ENCODE measurements at regions not wholly inside any gene's neighbourhood (a gene's known extent, or its start where the extent isn't known, plus 50 kb on each side); places are given as distances from the start of the nearest gene placed in this dataset.

- ChIA-PET CTCF (no interaction called here), POLR2A (no interaction called here)
- H3K4me3 ChIP-seq (ENCODE audit: low read depth, low read length): no peak overlapping the region
- DNase-seq (ENCODE audit: low read depth, low spot score): no peak
- TF ChIP-seq, protein P1, sequence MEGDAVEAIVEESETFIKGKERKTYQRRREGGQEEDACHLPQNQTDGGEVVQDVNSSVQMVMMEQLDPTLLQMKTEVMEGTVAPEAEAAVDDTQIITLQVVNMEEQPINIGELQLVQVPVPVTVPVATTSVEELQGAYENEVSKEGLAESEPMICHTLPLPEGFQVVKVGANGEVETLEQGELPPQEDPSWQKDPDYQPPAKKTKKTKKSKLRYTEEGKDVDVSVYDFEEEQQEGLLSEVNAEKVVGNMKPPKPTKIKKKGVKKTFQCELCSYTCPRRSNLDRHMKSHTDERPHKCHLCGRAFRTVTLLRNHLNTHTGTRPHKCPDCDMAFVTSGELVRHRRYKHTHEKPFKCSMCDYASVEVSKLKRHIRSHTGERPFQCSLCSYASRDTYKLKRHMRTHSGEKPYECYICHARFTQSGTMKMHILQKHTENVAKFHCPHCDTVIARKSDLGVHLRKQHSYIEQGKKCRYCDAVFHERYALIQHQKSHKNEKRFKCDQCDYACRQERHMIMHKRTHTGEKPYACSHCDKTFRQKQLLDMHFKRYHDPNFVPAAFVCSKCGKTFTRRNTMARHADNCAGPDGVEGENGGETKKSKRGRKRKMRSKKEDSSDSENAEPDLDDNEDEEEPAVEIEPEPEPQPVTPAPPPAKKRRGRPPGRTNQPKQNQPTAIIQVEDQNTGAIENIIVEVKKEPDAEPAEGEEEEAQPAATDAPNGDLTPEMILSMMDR (IDR thresholded peaks at IDR 0.05; ENCODE audit: insufficient read depth, low read length, missing control alignments): no peak
Measured at GRCh38 chr2:118639371-118639770, 208.1 kb downstream of the EN1 start.

- TF ChIP-seq, protein P1 (IDR thresholded peaks at IDR 0.05; ENCODE audit: insufficient read depth, low read length, missing control alignments): no peak
- no peak overlapping the region for H3K4me3 ChIP-seq (ENCODE audit: low read depth, low read length)
- CTCF ChIA-PET: no interaction called here
- POLR2A ChIA-PET: no interaction called here
- DNase-seq (ENCODE audit: low read depth, low spot score): no peak
Measured at GRCh38 chr2:118638453-118638852, 209.0 kb downstream of the EN1 start.

- TF ChIP-seq, protein P1 (IDR thresholded peaks at IDR 0.05; ENCODE audit: insufficient read depth, low read length, missing control alignments): no peak
- DNase-seq (ENCODE audit: low read depth, low spot score): no peak
- ChIA-PET CTCF (no interaction called here), POLR2A (no interaction called here)
- no peak overlapping the region for H3K4me3 ChIP-seq (ENCODE audit: low read depth, low read length)
Measured at GRCh38 chr2:118635891-118636290, 211.6 kb downstream of the EN1 start.

GRCh38 chr2:118634876-118635275 is 212.6 kb downstream of the EN1 start:
- CTCF ChIA-PET: interaction anchor here (0.7 to 1.2 kb wide), 2 partner anchors 80 to 128 kb away, joined by 3 read pairs; no protein-coding TSS in a partner anchor
- no peak for DNase-seq (ENCODE audit: low read depth, low spot score)
- no peak overlapping the region for H3K4me3 ChIP-seq (ENCODE audit: low read depth, low read length)
- POLR2A ChIA-PET: no interaction called here
- TF ChIP-seq, protein P1 (IDR thresholded peaks at IDR 0.05; ENCODE audit: insufficient read depth, low read length, missing control alignments): no peak

DNA sequence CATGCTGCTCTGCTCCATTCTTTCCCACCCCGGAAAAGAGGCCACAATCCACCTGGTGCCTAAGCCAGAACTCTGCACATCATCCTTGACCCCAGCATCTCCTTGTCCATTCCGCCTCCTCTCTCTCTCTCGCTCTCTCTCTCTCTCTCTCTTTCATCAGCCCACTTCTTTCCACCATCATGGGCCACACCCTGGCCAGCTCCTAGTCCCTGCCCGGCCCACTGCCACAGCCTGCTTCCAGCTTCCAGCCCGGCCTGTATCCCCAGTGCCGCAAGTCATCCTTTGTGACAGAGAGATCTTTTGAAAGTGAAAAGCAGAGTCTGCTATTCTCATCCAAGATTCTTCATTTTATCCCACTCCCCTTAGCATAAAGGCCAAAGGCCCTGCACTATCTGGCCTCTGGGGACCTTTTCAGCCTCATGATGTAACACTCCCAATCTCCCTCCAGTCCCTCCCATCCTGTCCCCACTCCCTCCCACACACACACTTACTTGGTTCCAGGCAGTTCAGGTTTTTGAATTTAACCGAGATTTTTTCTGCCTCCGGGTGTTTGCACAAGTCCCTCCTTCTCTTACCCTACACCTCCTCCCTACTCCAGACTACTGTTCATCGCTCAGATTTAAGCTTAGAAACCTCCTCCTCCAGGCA is 214.0 kb downstream of the EN1 start:
- ChIA-PET CTCF (interaction anchor here (1.2 kb wide), 1 partner anchor 79 kb away, joined by 3 read pairs; no protein-coding TSS in a partner anchor), POLR2A (no interaction called here)
- TF ChIP-seq, protein P1 (IDR thresholded peaks at IDR 0.05; ENCODE audit: insufficient read depth, low read length, missing control alignments): no peak
- DNase-seq (ENCODE audit: low read depth, low spot score): no peak
- no peak overlapping the region for H3K4me3 ChIP-seq (ENCODE audit: low read depth, low read length)

GRCh38 chr2:118632921-118633320 is 214.5 kb downstream of the EN1 start:
- TF ChIP-seq, protein P1 (IDR thresholded peaks at IDR 0.05; ENCODE audit: insufficient read depth, low read length, missing control alignments): no peak
- CTCF ChIA-PET: no interaction called here
- POLR2A ChIA-PET: no interaction called here
- no peak for DNase-seq (ENCODE audit: low read depth, low spot score)
- H3K4me3 ChIP-seq (ENCODE audit: low read depth, low read length): no peak overlapping the region

Measured in AG04449 (cell line).